GM19351 (cell line): ENCODE measurements at regions not wholly inside any gene's neighbourhood (a gene's known extent, or its start where the extent isn't known, plus 50 kb on each side); places are given as distances from the start of the nearest gene placed in this dataset.

Source experiments
- ATAC-seq: cut with Tn5 transposase; IDR thresholded peaks from one replicate; pipeline ENCODE4 v1.9.1; 2021; ENCODE audit warnings: mild to moderate bottlenecking, moderate library complexity; ENCODE audit not compliant: unreplicated experiment

DNA sequence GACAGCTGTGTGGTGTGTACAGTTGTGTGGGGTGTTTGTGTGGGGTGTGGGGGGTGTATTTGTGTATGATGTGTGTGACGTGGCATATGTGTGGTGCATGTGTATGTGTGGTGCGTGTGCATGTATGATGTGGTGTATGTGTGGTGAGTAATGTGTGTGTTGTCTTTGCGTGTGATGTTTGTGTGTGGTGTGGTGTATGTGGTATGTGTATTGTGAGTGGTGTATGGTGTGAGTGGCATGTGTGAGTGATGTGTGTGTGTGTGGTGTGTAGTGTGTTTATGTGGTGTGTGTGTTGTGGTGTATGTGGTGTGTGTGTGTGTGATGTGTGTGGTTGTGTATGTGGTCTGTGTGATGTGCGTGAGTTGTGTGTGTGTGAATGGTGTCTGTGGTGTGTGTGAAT, 191.1 kb downstream of the MELK start:
- no peak for ATAC-seq

DNA sequence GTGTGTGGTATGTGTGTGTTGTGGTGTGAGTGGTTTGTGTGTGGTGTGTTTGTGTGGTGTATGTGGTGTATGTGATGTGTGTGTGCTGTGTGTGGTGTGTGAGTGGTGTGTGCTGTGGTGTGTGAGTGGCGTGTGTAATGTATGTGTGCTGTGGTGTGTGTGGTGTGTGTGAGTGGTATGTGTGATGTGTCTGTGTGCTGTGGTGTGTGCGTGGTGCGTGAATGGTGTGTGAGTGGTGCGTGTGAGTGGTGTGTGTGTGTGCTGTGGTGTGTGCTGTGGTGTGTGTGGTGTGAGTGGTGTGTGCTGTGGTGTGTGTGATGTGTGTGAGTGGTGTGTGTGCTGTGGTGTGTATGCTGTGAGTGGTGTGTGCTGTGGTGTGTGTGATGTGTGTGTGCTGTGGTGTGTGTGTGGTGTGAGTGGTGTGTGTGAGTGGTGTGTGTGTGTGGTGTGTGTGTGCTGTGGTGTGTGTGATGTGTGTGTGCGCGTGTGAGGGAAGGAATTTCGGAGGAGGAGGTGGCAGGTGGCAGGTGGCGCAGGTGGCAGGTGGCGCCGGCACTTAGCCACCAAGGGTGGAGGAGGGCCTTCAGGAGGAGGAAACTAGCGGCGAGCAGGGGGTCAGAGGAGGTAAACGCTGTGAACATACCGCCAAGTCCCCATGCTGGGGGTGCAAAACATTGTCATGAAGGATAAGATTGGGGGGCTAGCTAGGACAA, 191.8 kb downstream of the MELK start:
- ATAC-seq: no peak

DNA sequence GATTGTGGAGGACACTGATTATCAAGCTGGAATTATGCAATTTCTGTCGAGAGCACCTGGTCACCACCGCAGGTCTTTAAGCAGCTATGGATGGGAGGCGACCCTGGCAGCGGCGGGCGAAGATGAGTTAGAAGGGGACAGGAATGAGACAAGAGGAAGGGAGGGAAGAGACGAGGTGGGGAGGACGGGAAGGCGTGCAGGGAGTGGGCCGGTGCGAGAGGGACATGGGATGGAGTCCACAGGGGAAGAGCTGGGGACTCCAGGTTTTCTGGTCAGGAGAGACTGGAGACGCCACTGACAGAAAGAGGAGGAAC, 192.3 kb downstream of the MELK start:
- ATAC-seq: no peak

DNA sequence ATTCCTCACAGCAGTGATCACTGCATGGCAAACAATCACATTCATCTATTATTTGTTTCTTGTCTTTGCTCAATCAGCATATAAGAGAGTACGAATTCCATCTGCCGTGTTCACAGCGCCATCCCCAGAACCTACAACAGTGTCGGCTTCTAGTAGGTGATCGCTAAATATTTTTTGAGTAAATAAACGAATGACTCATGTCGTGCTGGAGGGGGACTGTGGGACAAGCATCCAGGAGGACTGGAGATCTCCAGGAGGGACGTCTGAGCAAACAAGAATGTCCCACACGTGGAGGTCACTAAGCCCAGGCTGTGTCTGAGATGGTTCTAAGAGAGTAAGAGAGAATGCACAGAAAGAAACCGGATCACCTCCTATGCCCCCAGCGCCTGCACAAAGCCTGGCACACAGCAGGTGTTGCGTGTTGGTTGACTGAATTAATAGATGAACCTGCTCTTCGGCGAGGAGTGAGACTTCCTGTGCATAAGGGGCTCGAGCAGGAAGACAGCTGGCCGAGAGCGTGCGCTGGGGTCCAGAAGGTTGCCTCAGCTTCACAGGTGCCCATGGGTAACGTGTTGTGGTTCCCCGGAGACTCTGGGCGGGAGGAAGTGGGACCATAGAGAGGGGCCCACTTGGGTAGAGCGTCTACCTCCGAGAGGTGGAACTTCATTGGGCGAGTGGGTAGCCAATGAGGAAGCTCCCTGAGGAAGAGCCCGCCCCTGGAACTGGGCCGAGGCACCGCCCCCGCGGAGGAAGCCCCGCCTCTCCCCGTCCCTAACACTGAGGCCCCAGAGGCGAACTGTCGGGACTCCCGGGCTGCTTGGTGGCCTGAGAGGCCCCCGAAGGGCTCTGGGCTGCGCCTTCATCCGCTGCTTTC, 193.0 kb downstream of the MELK start:
- peak; percentile 98 for ATAC-seq

DNA sequence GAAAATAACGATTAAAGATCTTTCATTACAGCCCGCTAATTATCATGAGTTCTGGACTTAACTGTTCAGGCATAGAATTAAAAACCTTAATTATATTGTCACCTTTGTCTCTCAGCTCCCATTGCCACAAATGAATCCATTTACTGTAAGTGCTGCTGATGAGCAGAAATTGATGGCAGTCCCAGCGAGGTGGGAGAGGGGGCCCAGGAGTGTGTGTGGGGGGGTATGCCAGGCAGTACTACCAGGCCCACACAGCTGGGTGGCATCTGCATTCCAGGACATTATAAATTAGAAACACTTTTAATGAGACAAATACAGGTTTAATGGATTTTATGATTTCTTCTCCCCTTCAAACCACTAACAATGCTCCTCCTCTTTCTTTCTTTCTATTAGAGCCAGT, 196.0 kb downstream of the MELK start:
- no peak for ATAC-seq

DNA sequence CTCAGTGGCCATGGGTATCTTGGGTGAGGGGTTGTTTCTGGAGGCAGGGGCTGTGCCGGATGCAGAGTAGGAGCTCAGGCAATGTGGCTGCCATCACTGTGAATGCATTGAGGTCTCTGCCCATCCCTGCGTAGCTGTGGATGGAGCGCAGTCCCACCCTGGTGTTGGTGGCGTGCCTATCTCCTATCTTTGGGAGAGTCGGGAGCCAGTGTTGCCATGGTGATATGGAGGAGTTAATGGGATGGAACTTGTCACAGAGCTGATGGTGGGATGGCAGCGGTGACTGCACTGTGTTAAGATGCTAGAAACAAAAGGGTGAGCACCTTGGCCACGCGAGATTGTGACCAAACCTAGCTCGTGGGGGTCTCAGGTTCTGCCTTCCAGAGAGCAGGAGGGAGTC, 197.3 kb downstream of the MELK start:
- ATAC-seq: no peak

DNA sequence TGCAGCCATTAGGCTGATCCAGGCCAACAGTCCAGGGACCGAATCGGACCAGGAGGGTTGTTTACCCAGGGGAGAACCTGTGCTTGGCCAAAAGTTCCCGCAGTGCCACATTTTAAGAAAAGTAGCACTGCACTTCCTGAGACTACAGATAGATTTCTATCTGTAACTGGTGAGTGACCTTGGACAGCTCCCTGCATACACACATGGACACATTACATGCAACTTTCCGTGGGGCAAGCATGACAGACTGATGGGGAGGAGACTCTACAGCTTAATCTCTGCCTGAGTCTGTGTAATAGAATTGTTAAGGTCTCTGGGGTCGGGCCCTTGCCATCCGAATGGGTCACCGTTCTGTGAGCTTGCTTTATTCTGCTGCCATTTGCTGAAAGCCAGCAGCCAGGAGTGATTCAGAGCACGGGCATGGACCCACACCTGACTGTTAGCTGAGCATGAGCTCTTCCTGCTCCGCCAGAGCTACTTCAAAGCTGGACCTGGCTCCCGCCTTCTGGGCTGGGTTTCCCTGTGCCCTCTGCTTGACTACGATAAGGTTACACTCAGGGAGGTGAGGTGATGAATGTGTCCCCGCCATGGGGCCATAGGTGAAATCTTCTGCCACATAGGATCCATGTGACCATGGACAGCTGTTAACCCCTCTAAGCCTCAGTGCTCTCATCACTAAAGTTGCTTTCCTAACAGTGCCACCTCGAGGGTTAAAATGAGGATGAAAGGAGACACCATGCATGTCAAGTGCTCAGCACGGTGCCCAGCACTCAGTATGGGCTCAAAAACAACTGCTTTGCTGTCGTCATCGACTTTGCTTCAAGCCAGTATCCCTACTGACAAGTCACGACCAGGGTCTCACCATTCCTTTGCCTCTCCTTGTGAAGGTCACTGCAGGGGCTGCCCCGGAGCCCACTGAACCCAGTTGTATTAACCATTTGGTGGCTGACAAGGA, 200.0 kb downstream of the MELK start:
- no peak for ATAC-seq

DNA sequence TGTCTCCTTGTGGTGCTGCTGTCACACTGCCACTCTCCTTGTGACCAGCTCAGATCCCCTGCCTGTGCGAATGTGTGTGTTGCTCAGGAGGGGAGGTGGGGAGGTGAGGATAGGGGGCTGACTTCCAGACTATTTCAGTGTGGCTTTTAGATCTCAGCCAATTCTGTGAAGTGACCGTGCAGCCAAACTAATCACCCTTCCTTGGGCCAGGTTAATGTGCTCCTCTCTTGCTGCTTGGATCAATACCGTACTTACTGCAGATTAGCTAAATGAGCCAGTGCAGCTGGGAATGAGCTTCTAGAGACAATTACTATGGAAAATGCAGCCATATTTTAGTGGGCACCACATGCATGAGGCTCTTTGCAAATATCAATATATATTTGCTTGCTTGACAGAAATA, 206.0 kb downstream of the MELK start:
- ATAC-seq: no peak

DNA sequence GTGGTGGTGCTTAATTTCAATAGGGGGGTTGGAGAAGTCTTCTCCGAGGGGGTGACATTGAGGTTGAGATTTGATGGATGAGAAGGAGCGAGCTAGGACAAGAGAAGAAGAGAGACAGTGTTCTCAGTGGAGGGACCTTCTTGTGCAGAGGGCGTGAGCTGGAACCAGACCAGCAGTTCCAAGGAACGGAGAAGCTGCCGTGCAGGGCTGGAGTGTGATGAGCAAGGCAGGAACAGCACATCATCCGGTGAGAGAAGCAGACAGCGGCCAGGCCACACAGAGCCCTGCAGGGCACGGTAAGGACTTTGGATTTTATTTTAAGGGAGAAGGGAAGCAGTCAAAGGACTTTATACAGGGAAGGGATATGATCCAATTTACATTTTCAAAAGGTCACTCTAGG, 206.9 kb downstream of the MELK start:
- ATAC-seq: no peak

DNA sequence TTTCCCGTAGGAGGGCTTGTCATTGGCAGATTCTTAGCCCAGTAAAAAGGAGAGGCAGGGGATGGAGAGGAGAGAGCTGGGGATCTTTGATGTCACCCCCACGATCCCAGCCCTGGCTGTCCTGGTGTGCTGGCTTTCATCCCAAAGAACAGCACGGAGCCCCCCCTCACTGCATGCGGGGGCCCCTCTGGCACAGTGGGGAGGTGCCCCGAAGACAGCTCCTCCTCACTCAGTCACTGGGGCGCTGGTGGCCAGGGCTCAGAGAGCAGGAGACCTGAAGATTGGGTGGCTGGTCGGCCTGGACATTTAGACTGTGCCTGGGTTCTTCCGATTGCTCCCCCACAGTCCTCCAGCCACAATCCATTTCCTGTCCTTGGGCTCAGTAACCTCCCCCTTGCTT, 207.5 kb downstream of the MELK start:
- no peak for ATAC-seq

DNA sequence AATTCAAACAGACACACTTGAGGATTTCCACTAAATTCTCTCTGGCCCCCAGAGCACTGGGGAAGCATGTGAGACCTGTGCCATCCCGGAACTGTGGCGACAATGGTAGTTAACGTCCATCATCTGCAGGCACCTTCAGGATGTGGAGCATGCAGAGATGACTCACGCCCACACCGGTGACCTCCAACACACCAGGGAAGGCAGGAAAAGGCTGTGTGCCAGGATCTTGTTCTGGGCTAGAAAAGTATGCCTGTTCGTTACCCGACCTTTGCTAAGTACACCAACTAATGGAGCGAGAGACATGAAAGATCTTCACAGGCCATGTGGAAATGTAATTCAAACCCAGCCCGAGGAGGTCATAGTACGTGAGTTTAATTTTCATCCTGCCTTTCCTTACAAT, 208.8 kb downstream of the MELK start:
- ATAC-seq: no peak
